Stimulated activated CD4-positive, alpha-beta T cell treated with anti-CD3 and anti-CD28 coated beads, Interleukin-12 subunit alpha, Interleukin-12 subunit beta, amount 100 ng/mL, for 48 hours (primary cell): ENCODE measurements at regions not wholly inside any gene's neighbourhood (a gene's known extent, or its start where the extent isn't known, plus 50 kb on each side); places are given as distances from the start of the nearest gene placed in this dataset.

Experiments
- DNase-seq, 3 donors: peaks; one replicate each; pipeline ENCODE4 v3.0.0-alpha.2; 2020; ENCODE audit warnings: low read depth in 2 of 3, low spot score in 1 of 3

- DNase-seq: no peak
These were observed 452.1 kb downstream of the TMX3 start for GRCh38 chr18:68262690-68263294.

GRCh38 chr18:68256418-68257067 lies 458.4 kb downstream of the TMX3 start:
- DNase-seq: no peak

GRCh38 chr18:68244786-68245185 lies 470.1 kb downstream of the TMX3 start:
- DNase-seq: no peak

- DNase-seq: no peak
These were observed 473.0 kb downstream of the TMX3 start for GRCh38 chr18:68241881-68242280.

- DNase-seq: no peak
These were observed 480.2 kb downstream of the TMX3 start for GRCh38 chr18:68234676-68235075.

GRCh38 chr18:68234131-68234530 lies 480.8 kb downstream of the TMX3 start:
- no peak for DNase-seq

- no peak for DNase-seq
These were observed 481.9 kb downstream of the TMX3 start for GRCh38 chr18:68233018-68233417.

- no peak for DNase-seq
These were observed 485.6 kb downstream of the TMX3 start for GRCh38 chr18:68229351-68229750.

- no peak for DNase-seq
These were observed 493.7 kb downstream of the TMX3 start for GRCh38 chr18:68221111-68221724.

GRCh38 chr18:68220458-68220857 lies 494.4 kb downstream of the TMX3 start:
- DNase-seq: no peak

GRCh38 chr18:68219872-68220271 lies 495.0 kb downstream of the TMX3 start:
- DNase-seq: no peak

GRCh38 chr18:68219274-68219673 lies 495.6 kb downstream of the TMX3 start:
- DNase-seq: no peak

GRCh38 chr18:68215931-68216330 lies 499.0 kb downstream of the TMX3 start:
- DNase-seq: no peak

GRCh38 chr18:68186039-68186438 lies 528.9 kb downstream of the TMX3 start:
- no peak for DNase-seq

- DNase-seq: no peak
These were observed 533.0 kb downstream of the TMX3 start for GRCh38 chr18:68181956-68182355.

GRCh38 chr18:68179811-68180210 lies 535.1 kb downstream of the TMX3 start:
- no peak for DNase-seq

- no peak for DNase-seq
These were observed 536.0 kb downstream of the TMX3 start for GRCh38 chr18:68178921-68179320.

- DNase-seq: no peak
These were observed 536.9 kb downstream of the TMX3 start for GRCh38 chr18:68177807-68178702.

GRCh38 chr18:68176901-68177300 lies 538.0 kb downstream of the TMX3 start:
- DNase-seq: no peak

- no peak for DNase-seq
These were observed 541.9 kb downstream of the TMX3 start for GRCh38 chr18:68172842-68173549.

GRCh38 chr18:68164909-68165308 lies 550.0 kb downstream of the TMX3 start:
- no peak for DNase-seq
